H9 (cell line): ENCODE measurements at regions not wholly inside any gene's neighbourhood (a gene's known extent, or its start where the extent isn't known, plus 50 kb on each side); places are given as distances from the start of the nearest gene placed in this dataset.

ENCODE experiments used
- DNase-seq: peaks from one replicate; pipeline ENCODE4 v3.0.0-alpha.2; 2017
- H2AFZ ChIP-seq: one replicate; pipeline ENCODE4 v1.6.1; 2013; ENCODE audit warnings: mild to moderate bottlenecking, low read length, control low read depth, moderate library complexity
- H2AK5ac ChIP-seq: 2 replicates; pipeline ENCODE4 v1.6.1; 2013; ENCODE audit warnings: low read length, control low read depth, mixed read lengths; ENCODE audit not compliant: insufficient read length
- H2BK120ac ChIP-seq: one replicate; pipeline ENCODE4 v1.6.1; 2013; ENCODE audit warnings: low read depth, mild to moderate bottlenecking, low read length, control low read depth, inconsistent platforms; ENCODE audit not compliant: poor library complexity, severe bottlenecking
- H2BK12ac ChIP-seq: 2 replicates; pipeline ENCODE4 v1.6.1; 2013; ENCODE audit warnings: low read length, control low read depth, mixed read lengths, low read depth; ENCODE audit not compliant: insufficient read length
- H2BK15ac ChIP-seq: 2 replicates; pipeline ENCODE4 v1.6.1; 2013; ENCODE audit warnings: low read depth, low read length, control low read depth
- H2BK20ac ChIP-seq: one replicate; pipeline ENCODE4 v1.6.1; 2013; ENCODE audit warnings: low read depth, mild to moderate bottlenecking, low read length, control low read depth, inconsistent platforms; ENCODE audit not compliant: poor library complexity, severe bottlenecking
- H2BK5ac ChIP-seq: 2 replicates; pipeline ENCODE4 v1.6.1; 2013; ENCODE audit warnings: low read length, control low read depth, mixed read lengths; ENCODE audit not compliant: insufficient read length
- H3K14ac ChIP-seq: 2 replicates; pipeline ENCODE4 v1.6.1; 2013; ENCODE audit warnings: low read length, control low read depth; ENCODE audit not compliant: insufficient read depth
- H3K18ac ChIP-seq: 2 replicates; pipeline ENCODE4 v1.6.1; 2013; ENCODE audit warnings: low read depth, mild to moderate bottlenecking, mixed read lengths, low read length, control low read depth; ENCODE audit not compliant: insufficient read length
- H3K23ac ChIP-seq: 2 replicates; pipeline ENCODE4 v1.6.1; 2013; ENCODE audit warnings: low read length, control low read depth, mixed read lengths, low read depth; ENCODE audit not compliant: insufficient read length
- H3K23me2 ChIP-seq: 2 replicates; pipeline ENCODE4 v1.6.1; 2013; ENCODE audit warnings: low read depth, mild to moderate bottlenecking, mixed read lengths, low read length, control low read depth; ENCODE audit not compliant: insufficient read length, poor library complexity, severe bottlenecking
- H3K27ac ChIP-seq: 2 replicates; pipeline ENCODE4 v1.5.1; 2013; ENCODE audit warnings: low read length, control low read depth, mixed read lengths, low read depth; ENCODE audit not compliant: insufficient read length
- H3K27me3 ChIP-seq: 2 replicates; pipeline ENCODE4 v1.6.1; 2013; ENCODE audit warnings: low read length, control low read depth, inconsistent platforms; ENCODE audit not compliant: insufficient read depth
- H3K4ac ChIP-seq: 2 replicates; pipeline ENCODE4 v1.6.1; 2013; ENCODE audit warnings: low read depth, mild to moderate bottlenecking, control low read depth, inconsistent platforms, low read length, moderate library complexity
- H3K4me1 ChIP-seq: 2 replicates; pipeline ENCODE4 v1.6.1; 2013; ENCODE audit warnings: low read length, control low read depth, inconsistent platforms; ENCODE audit not compliant: insufficient read depth
- H3K4me2 ChIP-seq: 2 replicates; pipeline ENCODE4 v1.6.1; 2013; ENCODE audit warnings: low read length, control low read depth, mixed read lengths; ENCODE audit not compliant: insufficient read length, insufficient read depth
- H3K56ac ChIP-seq: 2 replicates; pipeline ENCODE4 v1.6.1; 2013; ENCODE audit warnings: low read depth, mild to moderate bottlenecking, mixed read lengths, low read length, control low read depth; ENCODE audit not compliant: insufficient read length
- H3K79me1 ChIP-seq: 2 replicates; pipeline ENCODE4 v1.6.1; 2013; ENCODE audit warnings: low read depth, mild to moderate bottlenecking, moderate library complexity, low read length, control low read depth, inconsistent platforms; ENCODE audit not compliant: insufficient read depth, poor library complexity, severe bottlenecking
- H3K79me2 ChIP-seq: 2 replicates; pipeline ENCODE4 v1.6.1; 2013; ENCODE audit warnings: low read length, control low read depth, inconsistent platforms; ENCODE audit not compliant: insufficient read depth
- H3K9ac ChIP-seq: 2 replicates; pipeline ENCODE4 v1.6.1; 2013; ENCODE audit warnings: low read length, control low read depth, mixed read lengths; ENCODE audit not compliant: insufficient read length; ENCODE audit errors: extremely low read depth
- H3K9me3 ChIP-seq: one replicate; pipeline ENCODE4 v1.6.1; 2013; ENCODE audit warnings: low read depth, low read length, inconsistent platforms; ENCODE audit not compliant: control insufficient read depth
- H3T11ph ChIP-seq: one replicate; pipeline ENCODE4 v1.6.1; 2013; ENCODE audit warnings: mild to moderate bottlenecking, low read length, control low read depth, inconsistent platforms
- H4K20me1 ChIP-seq: one replicate; pipeline ENCODE4 v1.6.1; 2013; ENCODE audit not compliant: control insufficient read depth, insufficient read length, insufficient read depth
- H4K5ac ChIP-seq: 2 replicates; pipeline ENCODE4 v1.6.1; 2013; ENCODE audit warnings: low read depth, mild to moderate bottlenecking, mixed read lengths, low read length, control low read depth; ENCODE audit not compliant: insufficient read length
- H4K8ac ChIP-seq: replicated peaks from 2 replicates; pipeline ENCODE4 v1.6.1; 2013; ENCODE audit warnings: low read length, control low read depth, mixed read lengths, low read depth; ENCODE audit not compliant: insufficient read length
- H4K91ac ChIP-seq: 2 replicates; pipeline ENCODE4 v1.6.1; 2013; ENCODE audit warnings: low read depth, mild to moderate bottlenecking, moderate library complexity, mixed read lengths, low read length, control low read depth; ENCODE audit not compliant: insufficient read length
- H3K27ac Mint-ChIP-seq, 3 experiments: 2 replicates in 2 of 3; 3 replicates in 1 of 3; pipeline ENCODE4 v1.8.0; 2020 to 2021; ENCODE audit warnings: mixed read lengths in 3 of 3, mild to moderate bottlenecking in 1 of 3, moderate library complexity in 1 of 3
- H3K27me3 Mint-ChIP-seq: 2 replicates; pipeline ENCODE4 v1.8.0; 2021; ENCODE audit warnings: low read depth, mild to moderate bottlenecking, moderate library complexity, mixed read lengths
- H3K36me3 Mint-ChIP-seq, 3 experiments: 2 replicates in 2 of 3; 3 replicates in 1 of 3; pipeline ENCODE4 v1.8.0; 2020 to 2021; ENCODE audit warnings: low read depth in 3 of 3, mixed read lengths in 3 of 3; ENCODE audit not compliant: insufficient read depth in 1 of 3
- H3K4me1 Mint-ChIP-seq, 2 experiments: 2 replicates each; pipeline ENCODE4 v1.8.0; 2020; ENCODE audit warnings: mixed read lengths in 2 of 2
- H3K4me3 Mint-ChIP-seq, 2 experiments: 2 replicates in 1 of 2; 3 replicates in 1 of 2; pipeline ENCODE4 v1.8.0; 2020 to 2021; ENCODE audit warnings: mild to moderate bottlenecking in 2 of 2, mixed read lengths in 2 of 2, moderate library complexity in 1 of 2
- H3K9me3 Mint-ChIP-seq, 2 experiments: 2 replicates in 1 of 2; 3 replicates in 1 of 2; pipeline ENCODE4 v1.8.0; 2020; ENCODE audit warnings: mild to moderate bottlenecking in 2 of 2, mixed read lengths in 2 of 2, moderate library complexity in 1 of 2
- CTCF ChIP-seq: fragments of 200-600 bp; sonication (generic); conservative IDR thresholded peaks from 3 replicates; pipeline ENCODE4 v1.8.0; 2021; ENCODE audit warnings: antibody characterized with exemption, mild to moderate bottlenecking
- WGBS: extraction: QIAGEN DNeasy Blood & Tissue Kit; methylation state at CpG from one replicate; pipeline ENCODE4 v1.1.7; 2013; ENCODE audit warnings: missing lambda C conversion rate, low lambda C conversion rate, mixed read lengths; ENCODE audit not compliant: insufficient read length; ENCODE audit errors: extremely low coverage; 5-methylcytosine and 5-hydroxymethylcytosine counted together

- H3K79me2 ChIP-seq: no peaks in the 10 kb centered on the region
- no peaks in the 10 kb centered on the region for H3K9me3 ChIP-seq
- no peak overlapping the region for H3K56ac ChIP-seq
- H3K4ac ChIP-seq: no peak overlapping the region
- H4K5ac ChIP-seq: no peak overlapping the region
- no peaks in the 10 kb centered on the region for H4K20me1 ChIP-seq
- no peak overlapping the region for H2BK20ac ChIP-seq
- H3K79me1 ChIP-seq: no peaks in the 10 kb centered on the region
- H3K27me3 ChIP-seq: no peaks in the 10 kb centered on the region
- no peak overlapping the region for H2BK15ac ChIP-seq
- H3K4me1 ChIP-seq: no peaks in the 10 kb centered on the region
- H3K9ac ChIP-seq: no peak overlapping the region
- Mint-ChIP-seq H3K4me1 (no peaks in the 10 kb centered on the region), H3K4me3 (no peak overlapping the region), H3K27ac (no peak overlapping the region), H3K9me3 (no peaks in the 10 kb centered on the region), H3K36me3 (no peaks in the 10 kb centered on the region), H3K27me3 (no peaks in the 10 kb centered on the region)
- no peak for DNase-seq
- no peak overlapping the region for H3K14ac ChIP-seq
- H3K27ac ChIP-seq: no peak overlapping the region
- H3K23ac ChIP-seq: no peak overlapping the region
- no peak overlapping the region for H3K18ac ChIP-seq
- H4K8ac ChIP-seq: no peak overlapping the region
- no peak overlapping the region for H3T11ph ChIP-seq
- H2AFZ ChIP-seq: no peak overlapping the region
- H2BK5ac ChIP-seq: no peak overlapping the region
- H2BK120ac ChIP-seq: no peak overlapping the region
- H2AK5ac ChIP-seq: no peak overlapping the region
- no peak overlapping the region for H2BK12ac ChIP-seq
- no peak overlapping the region for H4K91ac ChIP-seq
- no CpG with 5 or more reads among the region's 1 CpG for WGBS
- H3K23me2 ChIP-seq: no peaks in the 10 kb centered on the region
- TF ChIP-seq CTCF: no peak
- H3K4me2 ChIP-seq: no peak overlapping the region
Observed at GRCh38 chr6:105501246-105501645, 98.4 kb upstream of the PREP start.
